PFSK-1 (cell line): ENCODE measurements at regions not wholly inside any gene's neighbourhood (a gene's known extent, or its start where the extent isn't known, plus 50 kb on each side); places are given as distances from the start of the nearest gene placed in this dataset.

Experiments used
- FOXP2 ChIP-seq: optimal IDR thresholded peaks from 2 replicates; pipeline ENCODE3; 2011; ENCODE audit warnings: borderline replicate concordance, control low read depth, inconsistent platforms; ENCODE audit not compliant: insufficient read depth; ENCODE audit errors: extremely low read length, extremely low read depth
- POLR2AphosphoS5 ChIP-seq: IDR thresholded peaks from 2 replicates; pipeline ENCODE4 v1.6.1; 2012; ENCODE audit warnings: low read depth, mild to moderate bottlenecking, control low read depth, low read length, moderate library complexity
- REST ChIP-seq, 2 experiments: IDR thresholded peaks; 2 replicates each; pipeline versions ENCODE4 v1.6.1 to v1.8.0; 2011 to 2012; ENCODE audit warnings: low read depth in 2 of 2, low read length in 2 of 2, control low read depth in 1 of 2, inconsistent platforms in 1 of 2, mild to moderate bottlenecking in 1 of 2, moderate library complexity in 1 of 2; ENCODE audit not compliant: insufficient read depth in 1 of 2
- SIN3A ChIP-seq: IDR thresholded peaks from 2 replicates; pipeline ENCODE4 v1.6.1; 2012; ENCODE audit warnings: mild to moderate bottlenecking, low read length, moderate library complexity, borderline replicate concordance; ENCODE audit not compliant: insufficient read depth
- TAF1 ChIP-seq: IDR thresholded peaks from 2 replicates; pipeline ENCODE4 v1.6.1; 2012; ENCODE audit warnings: low read length, control low read depth, borderline replicate concordance; ENCODE audit not compliant: insufficient read depth

GRCh38 chr2:192513575-192513974, 318.8 kb upstream of the TMEFF2 start:
- no peak for TF ChIP-seq SIN3A
- TF ChIP-seq TAF1 = no peak
- no peak for TF ChIP-seq REST (IDR thresholded peaks at IDR 0.05; ENCODE audit: insufficient read depth in 1 of 2, low read depth in 2 of 2, low read length in 2 of 2)
- no peak for TF ChIP-seq FOXP2
- no peak for TF ChIP-seq POLR2AphosphoS5

GRCh38 chr2:192500550-192501200, 305.9 kb upstream of the TMEFF2 start:
- TF ChIP-seq POLR2AphosphoS5 (no peak), TAF1 (no peak), REST (IDR thresholded peaks at IDR 0.05; ENCODE audit: insufficient read depth in 1 of 2, low read depth in 2 of 2, low read length in 2 of 2) (no peak), FOXP2 (no peak), SIN3A (no peak)

GRCh38 chr2:192499476-192499875, 304.7 kb upstream of the TMEFF2 start:
- TF ChIP-seq FOXP2 = no peak
- no peak for TF ChIP-seq TAF1
- TF ChIP-seq POLR2AphosphoS5 = no peak
- no peak for TF ChIP-seq SIN3A
- TF ChIP-seq REST (IDR thresholded peaks at IDR 0.05; ENCODE audit: insufficient read depth in 1 of 2, low read depth in 2 of 2, low read length in 2 of 2) = no peak

- TF ChIP-seq REST (IDR thresholded peaks at IDR 0.05; ENCODE audit: insufficient read depth in 1 of 2, low read depth in 2 of 2, low read length in 2 of 2) = no peak
- no peak for TF ChIP-seq FOXP2
- TF ChIP-seq TAF1 = no peak
- no peak for TF ChIP-seq POLR2AphosphoS5
- no peak for TF ChIP-seq SIN3A
These were observed 304.0 kb upstream of the TMEFF2 start for GRCh38 chr2:192498747-192499146.
